ENCODE measurements at regions not wholly inside any gene's neighbourhood (a gene's known extent, or its start where the extent isn't known, plus 50 kb on each side); places are given as distances from the start of the nearest gene placed in this dataset.

- no peak for DNase-seq (ENCODE audit: low read depth, low spot score)
- peak; percentile 21; the same call in 2 of the 3 replicates for ATAC-seq
- POLR2A ChIA-PET, result no interaction called here
- intact Hi-C loops (cut with micrococcal nuclease; ENCODE audit: unreplicated experiment) (no loop called here), in situ Hi-C loops (cut with MboI) (no loop called here)
- TF ChIP-seq EED (IDR thresholded peaks at IDR 0.05; ENCODE audit: low read depth) (no peak), DPF2 (IDR thresholded peaks at IDR 0.05) (no peak), NKRF (conservative IDR thresholded peaks at IDR 0.05) (no peak)
- CTCF ChIA-PET, result no interaction called here
- Histone ChIP-seq H3K27me3 (replicated peaks in 1 of 2; ENCODE audit: control insufficient read depth in 2 of 2, insufficient read depth in 2 of 2, low read length in 1 of 2) (no peaks in the 10 kb centered on the region), H2AFZ (ENCODE audit: control insufficient read depth, low read depth, low read length) (no peak overlapping the region), H3K9ac (ENCODE audit: control insufficient read depth, insufficient read depth, low read length) (no peak overlapping the region), H3K9me3 (replicated peaks; ENCODE audit: control insufficient read depth, insufficient read depth, low read length) (no peaks in the 10 kb centered on the region), H3K79me2 (ENCODE audit: control insufficient read depth, insufficient read depth, low read length) (no peaks in the 10 kb centered on the region), H3K4me3 (no peak overlapping the region), H4K20me1 (ENCODE audit: control insufficient read depth, insufficient read depth) (no peaks in the 10 kb centered on the region), H3K27ac (ENCODE audit: control insufficient read depth, insufficient read depth) (no peak overlapping the region), H3K36me3 (ENCODE audit: control insufficient read depth in 2 of 2, insufficient read depth in 2 of 2, low read length in 1 of 2) (no peaks in the 10 kb centered on the region), H3K4me1 (ENCODE audit: control insufficient read depth, insufficient read depth, low read length) (no peaks in the 10 kb centered on the region), H3K4me2 (ENCODE audit: control insufficient read depth, insufficient read depth) (no peak overlapping the region)
- BruUV-seq (replicated peaks), result no TSS peak
- FAIRE-seq, result no peak
- SMC1A ChIA-PET (ENCODE audit: uncharacterized antibody, unreplicated experiment), result no interaction called here
- WGBS (ENCODE audit: insufficient coverage, insufficient replicate concordance, low lambda C conversion rate, missing lambda C conversion rate), result 0% methylated on average over 5 of the region's 5 CpGs
- RAD21 ChIA-PET (ENCODE audit: unreplicated experiment), result interaction anchor here (0.6 kb wide), 1 partner anchor 171 kb away, joined by 5 read pairs; no protein-coding TSS in a partner anchor
Observed at GRCh38 chr6:48318670-48319069, 207.7 kb upstream of the PTCHD4 start.

- no peaks in the 10 kb centered on the region for H3K36me3 ChIP-seq (ENCODE audit: control insufficient read depth in 2 of 2, insufficient read depth in 2 of 2, low read length in 1 of 2)
- in situ Hi-C loops (cut with MboI), result no loop called here
- no TSS peak for BruUV-seq (replicated peaks)
- ATAC-seq, result peak; percentile 78
- no peaks in the 10 kb centered on the region for H3K27me3 ChIP-seq (replicated peaks in 1 of 2; ENCODE audit: control insufficient read depth in 2 of 2, insufficient read depth in 2 of 2, low read length in 1 of 2)
- H3K27ac ChIP-seq (ENCODE audit: control insufficient read depth, insufficient read depth), result no peak overlapping the region
- 0% methylated on average over 1 of the region's 1 CpG for WGBS (ENCODE audit: insufficient coverage, insufficient replicate concordance, low lambda C conversion rate, missing lambda C conversion rate)
- H3K4me2 ChIP-seq (ENCODE audit: control insufficient read depth, insufficient read depth), result no peak overlapping the region
- SMC1A ChIA-PET (ENCODE audit: uncharacterized antibody, unreplicated experiment), result no interaction called here
- no peak overlapping the region for H3K4me3 ChIP-seq
- DNase-seq (ENCODE audit: low read depth, low spot score), result no peak
- no peaks in the 10 kb centered on the region for H3K4me1 ChIP-seq (ENCODE audit: control insufficient read depth, insufficient read depth, low read length)
- POLR2A ChIA-PET, result no interaction called here
- RAD21 ChIA-PET (ENCODE audit: unreplicated experiment), result no interaction called here
- H3K79me2 ChIP-seq (ENCODE audit: control insufficient read depth, insufficient read depth, low read length), result no peaks in the 10 kb centered on the region
- no peak overlapping the region for H2AFZ ChIP-seq (ENCODE audit: control insufficient read depth, low read depth, low read length)
- intact Hi-C loops (cut with micrococcal nuclease; ENCODE audit: unreplicated experiment), result no loop called here
- no peaks in the 10 kb centered on the region for H3K9me3 ChIP-seq (replicated peaks; ENCODE audit: control insufficient read depth, insufficient read depth, low read length)
- CTCF ChIA-PET, result no interaction called here
- no peak overlapping the region for H3K9ac ChIP-seq (ENCODE audit: control insufficient read depth, insufficient read depth, low read length)
- H4K20me1 ChIP-seq (ENCODE audit: control insufficient read depth, insufficient read depth), result no peaks in the 10 kb centered on the region
- FAIRE-seq, result no peak
- TF ChIP-seq HCFC1 (IDR thresholded peaks at IDR 0.05; ENCODE audit: low read length) (no peak), RFX5 (IDR thresholded peaks at IDR 0.05; ENCODE audit: low read depth, low read length) (no peak), TCF3 (IDR thresholded peaks at IDR 0.05; ENCODE audit: borderline replicate concordance, insufficient read depth, low read depth, low read length) (no peak), RBBP5 (conservative IDR thresholded peaks at IDR 0.05) (no peak), ATF7 (IDR thresholded peaks at IDR 0.05; ENCODE audit: low read depth) (peak; percentile 58; the same call in 1 of the 2 replicates), EP300 (IDR thresholded peaks at IDR 0.05; ENCODE audit: borderline replicate concordance in 1 of 2, control insufficient read depth in 1 of 2, low read depth in 2 of 2, low read length in 2 of 2) (0 out of 4 replicates have a peak, but pooled peaks of 1 of the 2 experiments have one; percentile 20), CTCF (IDR thresholded peaks at IDR 0.05 in 2 of 3, conservative IDR thresholded peaks at IDR 0.05 in 1 of 3; ENCODE audit: control insufficient read depth in 2 of 3, extremely low read depth in 1 of 3, insufficient read depth in 1 of 3, low read depth in 3 of 3, low read length in 3 of 3) (no peak), EED (IDR thresholded peaks at IDR 0.05; ENCODE audit: low read depth) (no peak), ZNF384 (IDR thresholded peaks at IDR 0.05; ENCODE audit: borderline replicate concordance, low read depth, low read length) (peak; percentile 68; the same call in 1 of the 2 replicates), BACH1 (IDR thresholded peaks at IDR 0.05; ENCODE audit: borderline replicate concordance) (no peak), ZNF274 (IDR thresholded peaks at IDR 0.05; ENCODE audit: insufficient read depth, insufficient read length) (no peak), CBX5 (IDR thresholded peaks at IDR 0.05; ENCODE audit: low read depth) (no peak), SRF (IDR thresholded peaks at IDR 0.05; ENCODE audit: low read depth in 2 of 2, low read length in 2 of 2) (no peak), NFYA (IDR thresholded peaks at IDR 0.05; ENCODE audit: borderline replicate concordance, low read depth, low read length) (no peak)
Observed at GRCh38 chr6:48315915-48316314, 204.9 kb upstream of the PTCHD4 start.

Measured in GM12878 (cell line).